ENCODE measurements at regions not wholly inside any gene's neighbourhood (a gene's known extent, or its start where the extent isn't known, plus 50 kb on each side); places are given as distances from the start of the nearest gene placed in this dataset.

DNA sequence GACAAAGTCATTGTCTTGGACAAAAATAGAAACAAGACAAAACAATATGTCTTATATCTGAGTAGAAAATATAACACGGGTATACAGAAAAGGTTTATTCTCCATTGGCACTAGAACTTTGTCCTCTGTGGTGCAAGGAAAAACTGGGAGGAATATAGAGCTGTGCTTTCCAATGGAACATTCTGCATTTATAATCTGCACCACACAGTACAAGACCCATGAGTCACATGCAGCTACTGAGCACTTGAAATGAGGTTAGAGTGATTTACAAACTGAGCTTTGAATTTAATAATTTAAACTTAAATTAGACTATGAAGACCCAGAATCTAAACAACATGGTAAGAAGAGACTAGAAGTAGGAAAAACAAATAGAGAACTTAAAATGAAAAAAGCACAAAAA, 86.1 kb downstream of the RAP2A start:
- 79 to 83% methylated on average over 1 of the region's 1 CpG for WGBS, 2 donors
- TF ChIP-seq, protein P1, sequence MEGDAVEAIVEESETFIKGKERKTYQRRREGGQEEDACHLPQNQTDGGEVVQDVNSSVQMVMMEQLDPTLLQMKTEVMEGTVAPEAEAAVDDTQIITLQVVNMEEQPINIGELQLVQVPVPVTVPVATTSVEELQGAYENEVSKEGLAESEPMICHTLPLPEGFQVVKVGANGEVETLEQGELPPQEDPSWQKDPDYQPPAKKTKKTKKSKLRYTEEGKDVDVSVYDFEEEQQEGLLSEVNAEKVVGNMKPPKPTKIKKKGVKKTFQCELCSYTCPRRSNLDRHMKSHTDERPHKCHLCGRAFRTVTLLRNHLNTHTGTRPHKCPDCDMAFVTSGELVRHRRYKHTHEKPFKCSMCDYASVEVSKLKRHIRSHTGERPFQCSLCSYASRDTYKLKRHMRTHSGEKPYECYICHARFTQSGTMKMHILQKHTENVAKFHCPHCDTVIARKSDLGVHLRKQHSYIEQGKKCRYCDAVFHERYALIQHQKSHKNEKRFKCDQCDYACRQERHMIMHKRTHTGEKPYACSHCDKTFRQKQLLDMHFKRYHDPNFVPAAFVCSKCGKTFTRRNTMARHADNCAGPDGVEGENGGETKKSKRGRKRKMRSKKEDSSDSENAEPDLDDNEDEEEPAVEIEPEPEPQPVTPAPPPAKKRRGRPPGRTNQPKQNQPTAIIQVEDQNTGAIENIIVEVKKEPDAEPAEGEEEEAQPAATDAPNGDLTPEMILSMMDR (IDR thresholded peaks at IDR 0.05): no peak
- DNase-seq (no peak), ATAC-seq (no peak)
- Histone ChIP-seq H3K27me3 (no peaks in the 10 kb centered on the region), H3K36me3 (no peaks in the 10 kb centered on the region), H3K9me3 (no peaks in the 10 kb centered on the region), H3K4me1 (no peaks in the 10 kb centered on the region), H3K27ac (no peak overlapping the region), H3K4me3 (no peak overlapping the region)
- intact Hi-C loops (cut with DNase I): loop anchor here in 1 of 10 donors (5.0 kb wide), 1 partner anchor 38 kb away; no protein-coding TSS in a partner anchor

DNA sequence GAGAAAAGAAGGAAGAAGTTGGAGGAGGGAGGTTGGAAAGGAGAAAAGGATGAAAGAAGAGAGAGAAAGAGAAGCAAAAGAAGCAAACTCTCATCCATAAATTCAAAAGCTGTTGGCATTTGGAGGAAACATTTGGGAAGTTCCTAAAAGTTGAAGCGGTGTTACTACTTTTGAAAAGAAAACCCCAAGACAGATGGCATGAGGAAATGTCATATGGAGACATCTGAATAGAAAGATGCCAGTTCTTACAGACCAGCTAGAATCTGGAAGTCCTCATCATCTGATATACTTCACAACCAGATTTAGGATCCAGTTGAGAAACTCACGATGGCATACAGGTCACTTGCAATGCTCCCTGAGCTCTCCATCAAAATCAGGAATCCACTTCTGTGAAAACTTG, 86.9 kb downstream of the RAP2A start:
- Histone ChIP-seq H3K4me3 (no peak overlapping the region), H3K4me1 (no peaks in the 10 kb centered on the region), H3K27me3 (no peaks in the 10 kb centered on the region), H3K36me3 (no peaks in the 10 kb centered on the region), H3K27ac (no peak overlapping the region), H3K9me3 (no peaks in the 10 kb centered on the region)
- intact Hi-C loops (cut with DNase I): loop anchor here in 1 of 10 donors (5.0 kb wide), 1 partner anchor 39 kb away; no protein-coding TSS in a partner anchor
- TF ChIP-seq, protein P1 (IDR thresholded peaks at IDR 0.05): no peak
- 79 to 94% methylated on average over 2 of the region's 2 CpGs for WGBS, 2 donors
- ATAC-seq (no peak), DNase-seq (no peak)

DNA sequence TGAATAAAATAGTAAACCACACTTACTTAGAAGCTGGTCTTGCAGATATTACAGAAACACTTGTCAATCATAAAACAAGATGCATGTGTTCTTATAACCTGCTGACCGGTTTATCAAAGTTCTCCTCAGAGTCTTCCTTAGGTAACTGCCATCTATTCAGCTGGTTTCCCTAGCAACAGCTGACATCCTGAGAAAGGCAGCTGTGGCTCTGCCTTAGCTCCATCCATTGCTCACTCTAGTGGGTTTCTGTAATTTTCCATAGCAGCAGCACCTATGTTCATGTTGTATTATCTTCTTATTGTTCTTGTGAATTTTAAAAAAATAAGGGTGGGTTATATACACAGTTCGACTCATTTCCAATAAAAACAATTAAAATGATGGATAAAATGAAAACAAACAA, 87.8 kb downstream of the RAP2A start:
- TF ChIP-seq, protein P1 (IDR thresholded peaks at IDR 0.05): no peak
- no peaks in the 10 kb centered on the region for H3K27me3 ChIP-seq
- no peak overlapping the region for H3K27ac ChIP-seq
- WGBS, 2 donors: 85 to 91% methylated on average over 2 of the region's 2 CpGs
- ATAC-seq: no peak
- no peaks in the 10 kb centered on the region for H3K9me3 ChIP-seq
- H3K4me1 ChIP-seq: no peaks in the 10 kb centered on the region
- no peak overlapping the region for H3K4me3 ChIP-seq
- intact Hi-C loops (cut with DNase I): loop anchor here in 1 of 10 donors (5.0 kb wide), 1 partner anchor 39 kb away; no protein-coding TSS in a partner anchor
- DNase-seq: no peak
- H3K36me3 ChIP-seq: no peaks in the 10 kb centered on the region

- no peaks in the 10 kb centered on the region for H3K4me1 ChIP-seq
- no peak overlapping the region for H3K27ac ChIP-seq
- no peak for ATAC-seq
- 85 to 90% methylated on average over 2 of the region's 2 CpGs for WGBS, 2 donors
- H3K4me3 ChIP-seq: no peak overlapping the region
- DNase-seq: no peak
- H3K36me3 ChIP-seq: no peaks in the 10 kb centered on the region
- TF ChIP-seq, protein P1 (IDR thresholded peaks at IDR 0.05): no peak
- intact Hi-C loops (cut with DNase I): loop anchor here in 1 of 10 donors (5.0 kb wide), 1 partner anchor 40 kb away; no protein-coding TSS in a partner anchor
- no peaks in the 10 kb centered on the region for H3K27me3 ChIP-seq
- H3K9me3 ChIP-seq: no peaks in the 10 kb centered on the region
Observed at GRCh38 chr13:97522243-97522642, 88.3 kb downstream of the RAP2A start.
